ENCODE measurements at regions not wholly inside any gene's neighbourhood (a gene's known extent, or its start where the extent isn't known, plus 50 kb on each side); places are given as distances from the start of the nearest gene placed in this dataset.

DNA sequence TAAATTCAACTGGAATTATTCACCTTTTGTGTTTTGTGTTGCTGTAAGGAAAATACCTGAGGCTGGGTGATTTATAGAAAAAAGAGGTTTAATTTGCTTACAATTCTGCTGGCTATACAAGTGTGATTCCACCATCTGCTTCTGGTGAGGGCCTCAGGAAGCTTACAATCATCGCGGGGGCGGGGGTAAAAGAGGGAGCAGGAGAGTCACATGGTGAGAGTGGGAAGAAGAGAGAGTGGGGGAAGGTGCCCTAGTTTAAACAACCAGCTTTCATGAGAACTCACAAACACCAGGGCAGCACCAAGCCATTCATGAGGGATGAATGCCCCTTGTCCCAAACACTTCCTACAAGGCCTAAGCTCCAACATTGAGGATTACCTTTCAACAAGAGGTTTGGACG lies 760.7 kb upstream of the PCDH9 start:
- TF ChIP-seq, protein P1, sequence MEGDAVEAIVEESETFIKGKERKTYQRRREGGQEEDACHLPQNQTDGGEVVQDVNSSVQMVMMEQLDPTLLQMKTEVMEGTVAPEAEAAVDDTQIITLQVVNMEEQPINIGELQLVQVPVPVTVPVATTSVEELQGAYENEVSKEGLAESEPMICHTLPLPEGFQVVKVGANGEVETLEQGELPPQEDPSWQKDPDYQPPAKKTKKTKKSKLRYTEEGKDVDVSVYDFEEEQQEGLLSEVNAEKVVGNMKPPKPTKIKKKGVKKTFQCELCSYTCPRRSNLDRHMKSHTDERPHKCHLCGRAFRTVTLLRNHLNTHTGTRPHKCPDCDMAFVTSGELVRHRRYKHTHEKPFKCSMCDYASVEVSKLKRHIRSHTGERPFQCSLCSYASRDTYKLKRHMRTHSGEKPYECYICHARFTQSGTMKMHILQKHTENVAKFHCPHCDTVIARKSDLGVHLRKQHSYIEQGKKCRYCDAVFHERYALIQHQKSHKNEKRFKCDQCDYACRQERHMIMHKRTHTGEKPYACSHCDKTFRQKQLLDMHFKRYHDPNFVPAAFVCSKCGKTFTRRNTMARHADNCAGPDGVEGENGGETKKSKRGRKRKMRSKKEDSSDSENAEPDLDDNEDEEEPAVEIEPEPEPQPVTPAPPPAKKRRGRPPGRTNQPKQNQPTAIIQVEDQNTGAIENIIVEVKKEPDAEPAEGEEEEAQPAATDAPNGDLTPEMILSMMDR (IDR thresholded peaks at IDR 0.05; ENCODE audit: borderline replicate concordance): no peak
- no peaks in the 10 kb centered on the region for H3K4me1 ChIP-seq
- H3K4me3 ChIP-seq: no peak overlapping the region
- no peaks in the 10 kb centered on the region for H3K27me3 ChIP-seq (ENCODE audit: low read depth)
- peaks cover 6% of the 10 kb centered on the region for H3K9me3 ChIP-seq (replicated peaks)
- no peak for DNase-seq
- intact Hi-C loops (cut with micrococcal nuclease): no loop called here
- H3K36me3 ChIP-seq: no peaks in the 10 kb centered on the region
- H3K27ac ChIP-seq (replicated peaks): no peak overlapping the region

DNA sequence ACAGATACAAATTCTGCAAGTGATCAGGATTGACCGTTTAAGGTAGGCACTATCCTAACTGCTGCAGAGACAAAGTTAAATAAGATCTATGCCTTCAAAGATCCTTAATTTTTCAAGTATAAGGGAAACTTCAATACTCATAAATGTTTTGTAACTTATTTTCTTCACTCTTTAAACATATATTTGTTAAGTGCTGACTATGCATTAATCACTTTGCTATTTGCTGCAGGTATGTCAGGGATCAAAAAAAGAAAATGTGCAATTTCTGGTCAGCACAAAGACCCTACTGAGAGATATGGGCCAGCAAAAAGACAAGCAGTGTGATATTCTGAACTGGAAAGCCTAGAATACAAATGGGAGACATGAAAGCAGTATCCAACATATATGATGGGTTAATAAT lies 756.1 kb upstream of the PCDH9 start:
- no peak for DNase-seq
- H3K4me3 ChIP-seq: no peak overlapping the region
- intact Hi-C loops (cut with micrococcal nuclease): no loop called here
- no peaks in the 10 kb centered on the region for H3K36me3 ChIP-seq
- no peak overlapping the region for H3K27ac ChIP-seq (replicated peaks)
- H3K27me3 ChIP-seq (ENCODE audit: low read depth): no peaks in the 10 kb centered on the region
- H3K9me3 ChIP-seq (replicated peaks): no peaks in the 10 kb centered on the region
- no peaks in the 10 kb centered on the region for H3K4me1 ChIP-seq
- TF ChIP-seq, protein P1 (IDR thresholded peaks at IDR 0.05; ENCODE audit: borderline replicate concordance): no peak

DNA sequence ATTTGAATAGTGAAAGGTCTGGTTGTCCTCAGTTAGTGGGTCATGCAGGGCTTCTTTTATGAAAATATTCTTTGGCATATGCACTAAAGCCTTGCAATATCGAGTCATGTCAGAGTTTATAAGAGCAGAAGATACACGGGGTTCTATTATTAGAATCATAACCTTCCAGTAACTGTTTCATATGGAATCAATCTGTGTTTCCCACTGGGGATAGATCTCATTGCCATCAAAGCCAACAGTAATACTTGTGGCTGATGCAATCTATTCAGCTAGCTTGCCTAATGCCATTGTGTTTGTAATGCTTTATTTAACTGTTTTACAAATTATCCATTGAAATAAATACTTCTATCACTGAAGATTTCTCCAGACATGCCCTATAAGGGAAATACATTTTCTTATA lies 746.9 kb upstream of the PCDH9 start:
- TF ChIP-seq, protein P1 (IDR thresholded peaks at IDR 0.05; ENCODE audit: borderline replicate concordance): no peak
- H3K36me3 ChIP-seq: no peaks in the 10 kb centered on the region
- no peak for DNase-seq
- no peaks in the 10 kb centered on the region for H3K27me3 ChIP-seq (ENCODE audit: low read depth)
- no peaks in the 10 kb centered on the region for H3K9me3 ChIP-seq (replicated peaks)
- no peak overlapping the region for H3K27ac ChIP-seq (replicated peaks)
- H3K4me1 ChIP-seq: no peaks in the 10 kb centered on the region
- H3K4me3 ChIP-seq: no peak overlapping the region
- intact Hi-C loops (cut with micrococcal nuclease): no loop called here

DNA sequence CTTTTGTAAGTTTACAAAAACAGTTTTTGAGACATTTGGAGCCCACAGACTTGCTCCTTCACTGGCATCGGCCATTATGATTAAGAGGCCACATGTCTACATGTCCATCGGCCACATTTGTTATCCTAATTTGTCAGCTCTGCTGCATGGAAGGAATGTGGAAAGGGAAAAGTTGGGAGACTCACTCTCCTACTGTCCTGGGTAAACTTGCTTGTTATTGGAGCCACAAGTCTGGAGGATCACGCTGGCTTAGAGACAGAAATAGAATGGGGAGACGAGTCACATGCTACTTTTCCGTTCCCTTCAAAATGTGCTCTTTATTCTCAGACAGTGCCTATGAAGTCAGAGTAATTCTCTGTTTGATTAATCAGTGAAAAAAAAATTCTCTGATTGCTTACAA lies 741.2 kb upstream of the PCDH9 start:
- intact Hi-C loops (cut with micrococcal nuclease): no loop called here
- Histone ChIP-seq H3K9me3 (replicated peaks) (no peaks in the 10 kb centered on the region), H3K4me3 (no peak overlapping the region), H3K27ac (replicated peaks) (no peak overlapping the region), H3K36me3 (no peaks in the 10 kb centered on the region), H3K27me3 (ENCODE audit: low read depth) (no peaks in the 10 kb centered on the region), H3K4me1 (no peaks in the 10 kb centered on the region)
- DNase-seq: no peak
- TF ChIP-seq, protein P1 (IDR thresholded peaks at IDR 0.05; ENCODE audit: borderline replicate concordance): no peak

DNA sequence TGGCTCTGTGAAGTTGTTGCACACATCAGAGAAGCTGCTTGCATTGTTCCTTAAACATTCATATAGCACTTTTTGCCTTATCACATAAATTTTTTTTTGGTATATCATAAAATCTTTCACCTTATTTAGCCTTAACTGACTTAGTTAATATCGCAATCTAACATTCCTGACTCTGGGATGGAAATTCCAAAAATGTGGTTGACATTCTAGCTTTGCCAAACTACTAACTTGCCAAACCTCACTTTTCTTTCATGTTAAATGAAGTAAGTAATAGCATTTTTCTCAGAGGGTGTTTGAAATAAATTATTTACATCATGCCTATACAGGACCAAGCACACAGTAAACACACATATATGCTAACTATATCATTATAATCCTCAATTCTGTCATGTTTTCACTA lies 736.9 kb upstream of the PCDH9 start:
- H3K27me3 ChIP-seq (ENCODE audit: low read depth): no peaks in the 10 kb centered on the region
- intact Hi-C loops (cut with micrococcal nuclease): no loop called here
- H3K4me3 ChIP-seq: no peak overlapping the region
- no peaks in the 10 kb centered on the region for H3K4me1 ChIP-seq
- no peak for DNase-seq
- H3K27ac ChIP-seq (replicated peaks): no peak overlapping the region
- H3K9me3 ChIP-seq (replicated peaks): no peaks in the 10 kb centered on the region
- no peaks in the 10 kb centered on the region for H3K36me3 ChIP-seq
- TF ChIP-seq, protein P1 (IDR thresholded peaks at IDR 0.05; ENCODE audit: borderline replicate concordance): no peak

DNA sequence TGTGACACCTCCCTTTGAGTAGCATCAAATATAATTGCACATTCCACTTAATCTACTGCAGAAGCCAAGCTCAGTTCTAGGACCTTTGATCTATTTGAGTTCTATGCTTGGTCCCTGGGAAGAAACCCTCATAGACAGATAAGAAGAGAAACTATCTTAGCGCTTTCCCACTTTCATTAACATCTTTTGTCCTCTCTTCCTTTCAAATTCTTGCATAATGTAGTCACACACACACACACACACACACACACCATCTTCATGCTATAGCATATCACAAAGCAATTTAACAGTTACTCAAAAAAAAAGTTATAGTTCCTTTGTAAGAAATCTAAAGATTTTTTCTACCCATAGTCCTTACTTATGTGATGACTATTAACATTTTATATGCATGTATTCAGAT lies 735.9 kb upstream of the PCDH9 start:
- TF ChIP-seq, protein P1 (IDR thresholded peaks at IDR 0.05; ENCODE audit: borderline replicate concordance): no peak
- no peak for DNase-seq
- intact Hi-C loops (cut with micrococcal nuclease): no loop called here
- Histone ChIP-seq H3K9me3 (replicated peaks) (no peaks in the 10 kb centered on the region), H3K36me3 (no peaks in the 10 kb centered on the region), H3K27ac (replicated peaks) (no peak overlapping the region), H3K4me1 (no peaks in the 10 kb centered on the region), H3K27me3 (ENCODE audit: low read depth) (no peaks in the 10 kb centered on the region), H3K4me3 (no peak overlapping the region)
